ENCODE measurements at regions not wholly inside any gene's neighbourhood (a gene's known extent, or its start where the extent isn't known, plus 50 kb on each side); places are given as distances from the start of the nearest gene placed in this dataset.

GRCh38 chrY:11293392-11293791 lies 1407.6 kb upstream of the USP9Y start:
- H3K27ac ChIP-seq = no peak overlapping the region
- H3K4me1 ChIP-seq = no peaks in the 10 kb centered on the region
- no peaks in the 10 kb centered on the region for H3K27me3 ChIP-seq
- intact Hi-C loops (cut with DNase I) = no loop called here
- no peaks in the 10 kb centered on the region for H3K9me3 ChIP-seq
- TF ChIP-seq CTCF (IDR thresholded peaks at IDR 0.05) (no peak), POLR2AphosphoS5 (IDR thresholded peaks at IDR 0.05; ENCODE audit: insufficient read depth in 1 of 2, low read depth in 1 of 2) (no peak), POLR2A (IDR thresholded peaks at IDR 0.05) (no peak)
- no peak overlapping the region for H3K4me3 ChIP-seq
- DNase-seq (ENCODE audit: extremely low spot score in 2 of 2) = no peak
- H3K36me3 ChIP-seq = no peaks in the 10 kb centered on the region

- Histone ChIP-seq H3K4me3 (no peak overlapping the region), H3K27ac (no peak overlapping the region), H3K27me3 (no peaks in the 10 kb centered on the region), H3K36me3 (no peaks in the 10 kb centered on the region), H3K9me3 (no peaks in the 10 kb centered on the region), H3K4me1 (no peaks in the 10 kb centered on the region)
- TF ChIP-seq POLR2A (IDR thresholded peaks at IDR 0.05) = no peak
- intact Hi-C loops (cut with DNase I) = no loop called here
- peak; percentile 92 to 97 for DNase-seq (ENCODE audit: extremely low spot score in 2 of 2)
These were observed 1366.9 kb upstream of the USP9Y start for GRCh38 chrY:11334151-11334550.

All from vagina (tissue), 2 donors.